Activated CD8-positive, alpha-beta memory T cell treated with anti-CD3 and anti-CD28 coated beads, Interleukin-2, amount 10 ng/mL, durations not matched to agents 7 days and 5 days (primary cell): ENCODE measurements at regions not wholly inside any gene's neighbourhood (a gene's known extent, or its start where the extent isn't known, plus 50 kb on each side); places are given as distances from the start of the nearest gene placed in this dataset.

Experiments used
- ATAC-seq: fragments of 150-1000 bp; cut with Tn5 transposase; one replicate; pipeline ENCODE4 v1.10.0; 2021; ENCODE audit warnings: moderate library complexity
- CTCF ChIA-PET: fragments of 350-600 bp; sonication (Branson Sonifier 250); formaldehyde crosslinking; loops from one replicate; lab custom pipeline; 2021; ENCODE audit warnings: antibody characterized with exemption; lab: Charles Lee
- DNase-seq: peaks from one replicate; pipeline ENCODE4 v3.0.0-alpha.2; 2020
- H3K27ac Mint-ChIP-seq: one replicate; pipeline ENCODE4 v1.8.0; 2021; ENCODE audit warnings: mild to moderate bottlenecking, mixed read lengths
- H3K27me3 Mint-ChIP-seq: one replicate; pipeline ENCODE4 v1.8.0; 2021; ENCODE audit warnings: mixed read lengths
- H3K36me3 Mint-ChIP-seq: one replicate; pipeline ENCODE4 v1.8.0; 2021; ENCODE audit warnings: mild to moderate bottlenecking, mixed read lengths
- H3K4me1 Mint-ChIP-seq: one replicate; pipeline ENCODE4 v1.8.0; 2021; ENCODE audit warnings: mixed read lengths
- H3K4me3 Mint-ChIP-seq: one replicate; pipeline ENCODE4 v1.8.0; 2021; ENCODE audit warnings: mild to moderate bottlenecking, moderate library complexity, mixed read lengths
- H3K9me3 Mint-ChIP-seq: one replicate; pipeline ENCODE4 v1.8.0; 2022; ENCODE audit warnings: low read depth, mixed read lengths

DNA sequence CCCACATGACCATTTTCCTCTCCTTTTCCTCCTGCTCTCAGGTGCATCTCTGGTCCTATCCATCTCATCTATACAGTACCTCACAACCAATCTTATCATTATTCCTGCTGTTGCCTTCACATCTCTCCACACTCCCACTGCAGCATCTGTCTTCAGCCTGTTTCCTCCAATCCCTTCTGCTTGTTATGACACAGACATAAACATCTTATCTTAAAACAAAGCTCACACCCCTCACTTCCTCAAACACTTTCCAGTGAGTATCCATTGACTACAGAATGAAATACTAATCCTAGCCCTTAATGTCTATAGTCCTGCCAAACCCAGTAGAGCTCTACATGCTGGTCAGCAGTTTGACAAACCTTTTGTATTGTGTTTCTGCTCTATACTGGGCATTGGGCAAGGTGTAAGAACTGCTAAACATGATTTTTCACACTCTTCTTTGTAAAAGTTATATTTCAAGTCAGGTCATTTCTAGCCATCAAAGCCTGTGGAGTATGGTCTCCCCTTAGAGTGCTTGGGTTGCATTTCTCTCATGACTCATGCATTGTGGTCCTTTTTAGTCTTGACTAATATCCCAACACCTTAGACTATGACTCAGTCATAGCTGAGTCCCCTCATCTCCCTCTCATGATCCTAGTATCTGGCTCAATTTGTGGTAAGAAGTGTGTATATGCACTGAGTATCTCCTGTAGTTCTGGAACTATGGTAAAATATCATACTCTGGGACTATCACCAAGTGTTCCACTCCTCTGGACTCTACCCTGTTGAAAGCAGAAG, 187.0 kb downstream of the CYRIA start:
- Mint-ChIP-seq H3K27ac (no peak overlapping the region), H3K4me1 (no peaks in the 10 kb centered on the region), H3K4me3 (no peak overlapping the region), H3K27me3 (no peaks in the 10 kb centered on the region), H3K36me3 (no peaks in the 10 kb centered on the region), H3K9me3 (no peaks in the 10 kb centered on the region)
- ATAC-seq (no peak), DNase-seq (no peak)
- CTCF ChIA-PET, result no interaction called here

GRCh38 chr2:16477648-16478047, 188.0 kb downstream of the CYRIA start:
- no peak overlapping the region for H3K27ac Mint-ChIP-seq
- ATAC-seq (no peak), DNase-seq (no peak)
- H3K4me1 Mint-ChIP-seq, result no peaks in the 10 kb centered on the region
- CTCF ChIA-PET, result no interaction called here
- no peaks in the 10 kb centered on the region for H3K27me3 Mint-ChIP-seq
- no peak overlapping the region for H3K4me3 Mint-ChIP-seq
- H3K9me3 Mint-ChIP-seq, result no peaks in the 10 kb centered on the region
- no peaks in the 10 kb centered on the region for H3K36me3 Mint-ChIP-seq

- Mint-ChIP-seq H3K27ac (no peak overlapping the region), H3K4me1 (no peaks in the 10 kb centered on the region), H3K36me3 (no peaks in the 10 kb centered on the region), H3K9me3 (no peaks in the 10 kb centered on the region), H3K4me3 (no peak overlapping the region), H3K27me3 (no peaks in the 10 kb centered on the region)
- no peak for DNase-seq
- no peak for ATAC-seq
- CTCF ChIA-PET, result no interaction called here
Measured at GRCh38 chr2:16476866-16477265, 188.8 kb downstream of the CYRIA start.

GRCh38 chr2:16475986-16476567, 189.6 kb downstream of the CYRIA start:
- no peak for ATAC-seq
- H3K27ac Mint-ChIP-seq, result no peak overlapping the region
- CTCF ChIA-PET, result no interaction called here
- no peaks in the 10 kb centered on the region for H3K27me3 Mint-ChIP-seq
- DNase-seq, result no peak
- H3K4me3 Mint-ChIP-seq, result no peak overlapping the region
- no peaks in the 10 kb centered on the region for H3K36me3 Mint-ChIP-seq
- H3K9me3 Mint-ChIP-seq, result no peaks in the 10 kb centered on the region
- no peaks in the 10 kb centered on the region for H3K4me1 Mint-ChIP-seq

- CTCF ChIA-PET, result no interaction called here
- Mint-ChIP-seq H3K9me3 (no peaks in the 10 kb centered on the region), H3K27ac (no peak overlapping the region), H3K27me3 (no peaks in the 10 kb centered on the region), H3K4me1 (no peaks in the 10 kb centered on the region), H3K4me3 (no peak overlapping the region), H3K36me3 (no peaks in the 10 kb centered on the region)
- no peak for ATAC-seq
- no peak for DNase-seq
Measured at GRCh38 chr2:16475586-16475985, 190.0 kb downstream of the CYRIA start.

- ATAC-seq, result no peak
- no peaks in the 10 kb centered on the region for H3K27me3 Mint-ChIP-seq
- CTCF ChIA-PET, result no interaction called here
- no peak for DNase-seq
- no peaks in the 10 kb centered on the region for H3K9me3 Mint-ChIP-seq
- no peak overlapping the region for H3K4me3 Mint-ChIP-seq
- no peaks in the 10 kb centered on the region for H3K4me1 Mint-ChIP-seq
- no peak overlapping the region for H3K27ac Mint-ChIP-seq
- H3K36me3 Mint-ChIP-seq, result no peaks in the 10 kb centered on the region
Measured at GRCh38 chr2:16473575-16473974, 192.1 kb downstream of the CYRIA start.

- Mint-ChIP-seq H3K4me1 (no peaks in the 10 kb centered on the region), H3K27me3 (no peaks in the 10 kb centered on the region), H3K9me3 (no peaks in the 10 kb centered on the region), H3K4me3 (no peak overlapping the region), H3K27ac (no peak overlapping the region), H3K36me3 (no peaks in the 10 kb centered on the region)
- DNase-seq (no peak), ATAC-seq (no peak)
- CTCF ChIA-PET, result no interaction called here
Measured at GRCh38 chr2:16470936-16471490, 194.6 kb downstream of the CYRIA start.

GRCh38 chr2:16466821-16467151, 198.8 kb downstream of the CYRIA start:
- no peak for DNase-seq
- no peak overlapping the region for H3K4me3 Mint-ChIP-seq
- CTCF ChIA-PET, result no interaction called here
- H3K27ac Mint-ChIP-seq, result no peak overlapping the region
- no peaks in the 10 kb centered on the region for H3K27me3 Mint-ChIP-seq
- H3K36me3 Mint-ChIP-seq, result no peaks in the 10 kb centered on the region
- no peaks in the 10 kb centered on the region for H3K4me1 Mint-ChIP-seq
- no peak for ATAC-seq
- no peaks in the 10 kb centered on the region for H3K9me3 Mint-ChIP-seq

- DNase-seq, result no peak
- Mint-ChIP-seq H3K4me3 (no peak overlapping the region), H3K9me3 (no peaks in the 10 kb centered on the region), H3K36me3 (no peaks in the 10 kb centered on the region), H3K27ac (no peak overlapping the region), H3K4me1 (no peaks in the 10 kb centered on the region), H3K27me3 (no peaks in the 10 kb centered on the region)
- CTCF ChIA-PET, result no interaction called here
- ATAC-seq, result no peak
Measured at GRCh38 chr2:16466133-16466820, 199.4 kb downstream of the CYRIA start.

DNA sequence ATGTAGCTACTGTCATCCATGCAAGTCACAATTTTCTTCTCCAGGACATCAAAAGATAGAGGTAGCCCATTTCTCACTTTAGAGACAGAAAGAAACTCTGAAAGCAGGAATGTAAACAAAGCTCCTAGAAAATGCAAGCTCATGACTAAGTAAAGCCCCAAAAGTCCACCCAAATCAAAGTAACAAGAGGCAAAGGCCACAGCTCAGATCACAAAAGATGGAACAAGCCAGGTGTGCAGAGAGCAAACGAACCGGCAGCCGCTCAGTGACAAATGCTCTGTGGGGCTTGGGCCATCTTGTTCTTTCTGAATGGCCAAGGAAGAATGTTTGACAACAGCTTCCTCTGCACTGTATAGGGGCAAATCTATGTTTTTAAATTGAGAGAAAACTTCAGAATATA, 201.0 kb downstream of the CYRIA start:
- Mint-ChIP-seq H3K4me1 (no peaks in the 10 kb centered on the region), H3K27me3 (no peaks in the 10 kb centered on the region), H3K27ac (no peak overlapping the region), H3K9me3 (no peaks in the 10 kb centered on the region), H3K4me3 (no peak overlapping the region), H3K36me3 (no peaks in the 10 kb centered on the region)
- CTCF ChIA-PET, result no interaction called here
- ATAC-seq, result no peak
- DNase-seq, result no peak

DNA sequence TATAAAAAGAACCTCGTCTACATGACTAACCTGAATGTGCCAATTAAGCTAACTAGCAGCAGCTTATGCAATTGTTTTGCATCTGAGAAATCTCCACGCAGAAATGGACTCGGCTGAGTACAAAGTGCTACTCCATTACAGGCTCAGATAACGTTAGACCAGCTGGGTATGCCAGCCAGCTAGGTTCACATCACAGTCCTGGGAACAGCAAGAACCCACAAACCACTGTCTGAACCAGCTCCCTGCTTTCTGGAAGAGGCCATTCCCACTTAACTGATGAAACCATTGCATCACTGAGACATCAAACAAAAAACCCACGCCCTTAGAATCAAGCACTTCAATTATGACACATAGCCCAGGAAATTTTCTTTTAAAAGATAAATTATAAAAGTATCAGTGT, 202.7 kb downstream of the CYRIA start:
- H3K27me3 Mint-ChIP-seq, result no peaks in the 10 kb centered on the region
- CTCF ChIA-PET, result no interaction called here

GRCh38 chr2:16461672-16462071, 204.0 kb downstream of the CYRIA start:
- no peaks in the 10 kb centered on the region for H3K27me3 Mint-ChIP-seq

More for the DNA sequence above, 202.7 kb downstream of the CYRIA start:
- no peak for DNase-seq
- H3K27ac Mint-ChIP-seq, result no peak overlapping the region
- H3K4me1 Mint-ChIP-seq, result no peaks in the 10 kb centered on the region
- H3K9me3 Mint-ChIP-seq, result no peaks in the 10 kb centered on the region
- no peak overlapping the region for H3K4me3 Mint-ChIP-seq
- no peak for ATAC-seq
- H3K36me3 Mint-ChIP-seq, result no peaks in the 10 kb centered on the region

DNA sequence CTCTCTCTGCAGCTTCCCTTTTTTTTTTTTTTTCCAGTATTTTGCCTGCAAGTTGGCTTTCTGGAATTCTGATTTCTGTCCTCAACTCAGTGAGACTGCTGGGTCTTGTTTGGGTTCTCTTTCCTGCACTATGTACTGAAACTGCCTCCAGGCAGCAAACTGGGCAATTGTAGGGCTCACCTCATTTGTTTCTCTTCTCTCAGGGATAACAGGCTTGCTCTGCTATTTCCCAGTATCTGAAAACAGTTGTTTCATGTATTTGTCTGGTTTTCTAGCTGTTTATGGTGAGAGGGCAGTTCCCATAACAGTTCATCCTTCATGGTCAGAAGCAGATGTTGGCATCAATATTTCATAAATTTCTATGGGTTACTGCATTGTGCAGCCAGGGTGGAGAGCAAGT, 206.0 kb downstream of the CYRIA start:
- DNase-seq, result no peak
- CTCF ChIA-PET, result no interaction called here
- Mint-ChIP-seq H3K4me1 (no peaks in the 10 kb centered on the region), H3K9me3 (no peaks in the 10 kb centered on the region), H3K27me3 (no peaks in the 10 kb centered on the region), H3K27ac (no peak overlapping the region), H3K4me3 (no peak overlapping the region), H3K36me3 (no peaks in the 10 kb centered on the region)
- no peak for ATAC-seq

More at GRCh38 chr2:16461672-16462071, 204.0 kb downstream of the CYRIA start:
- ATAC-seq, result no peak
- CTCF ChIA-PET, result no interaction called here
- H3K27ac Mint-ChIP-seq, result no peak overlapping the region
- no peaks in the 10 kb centered on the region for H3K36me3 Mint-ChIP-seq
- H3K4me3 Mint-ChIP-seq, result no peak overlapping the region
- no peaks in the 10 kb centered on the region for H3K4me1 Mint-ChIP-seq
- no peaks in the 10 kb centered on the region for H3K9me3 Mint-ChIP-seq
- DNase-seq, result no peak

- CTCF ChIA-PET, result no interaction called here
- ATAC-seq (no peak), DNase-seq (no peak)
- Mint-ChIP-seq H3K4me1 (no peaks in the 10 kb centered on the region), H3K27me3 (no peaks in the 10 kb centered on the region), H3K9me3 (no peaks in the 10 kb centered on the region), H3K4me3 (no peak overlapping the region), H3K36me3 (no peaks in the 10 kb centered on the region), H3K27ac (no peak overlapping the region)
Measured at GRCh38 chr2:16454621-16455020, 211.0 kb downstream of the CYRIA start.
